ENCODE measurements at regions not wholly inside any gene's neighbourhood (a gene's known extent, or its start where the extent isn't known, plus 50 kb on each side); places are given as distances from the start of the nearest gene placed in this dataset.

DNA sequence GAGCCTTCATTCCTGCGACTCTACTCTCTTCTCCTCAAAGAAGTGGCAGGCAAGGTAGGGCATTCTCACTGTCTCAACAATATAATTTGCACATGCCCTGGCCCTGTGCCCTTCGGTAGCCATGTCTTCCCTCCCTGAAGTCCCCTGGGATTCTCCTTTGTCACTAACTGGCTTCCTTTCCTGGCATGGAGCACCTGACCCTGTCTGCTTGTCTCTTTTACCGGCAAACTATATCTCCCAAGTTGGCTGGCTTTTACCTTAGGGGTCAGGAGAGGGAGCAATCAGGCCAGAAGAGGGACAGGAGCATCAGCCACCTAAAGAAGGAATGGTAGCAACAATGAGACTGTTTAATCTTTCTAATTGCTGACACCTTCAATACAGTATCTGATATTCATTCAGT, 51.9 kb upstream of the RMDN2 start:
- no peaks in the 10 kb centered on the region for H3K4me1 ChIP-seq (ENCODE audit: control insufficient read depth in 1 of 2, insufficient read depth in 2 of 2, low read length in 2 of 2)
- no peaks in the 10 kb centered on the region for H4K20me1 ChIP-seq (ENCODE audit: insufficient read depth)
- no peaks in the 10 kb centered on the region for H3K36me3 ChIP-seq (ENCODE audit: control insufficient read depth in 1 of 2, insufficient read depth in 2 of 2, low read length in 2 of 2)
- no peaks in the 10 kb centered on the region for H3K9me3 ChIP-seq (ENCODE audit: control insufficient read depth in 1 of 2, insufficient read depth in 1 of 2, low read depth in 1 of 2, low read length in 2 of 2)
- ATAC-seq (no peak; the same call in 1 of the 2 replicates), DNase-seq (ENCODE audit: low read depth, low spot score) (no peak)
- TF ChIP-seq ZNF274 (IDR thresholded peaks at IDR 0.05; ENCODE audit: low read depth, low read length) (no peak), ZBTB33 (IDR thresholded peaks at IDR 0.05; ENCODE audit: extremely low read depth, insufficient replicate concordance, low read length) (no peak), SRF (IDR thresholded peaks at IDR 0.05; ENCODE audit: low read depth) (no peak), RAD21 (IDR thresholded peaks at IDR 0.05; ENCODE audit: low read depth) (no peak), EGR1 (IDR thresholded peaks at IDR 0.05; ENCODE audit: low read depth) (no peak), CBX3 (IDR thresholded peaks at IDR 0.05; ENCODE audit: low read depth) (no peak), POLR2A (IDR thresholded peaks at IDR 0.05; ENCODE audit: borderline replicate concordance, extremely low read depth, insufficient read depth, insufficient read length) (no peak), ELF1 (IDR thresholded peaks at IDR 0.05; ENCODE audit: borderline replicate concordance, low read depth) (no peak)
- H2AFZ ChIP-seq (ENCODE audit: low read depth, low read length, poor library complexity, severe bottlenecking), result no peak overlapping the region
- ChIA-PET POLR2A (no interaction called here), RAD21 (ENCODE audit: low non-redundant PET in 1 of 2, low total read pairs in 2 of 2, uncharacterized antibody in 2 of 2, unreplicated experiment in 2 of 2) (no interaction called here), CTCF (interaction anchor here (0.7 kb wide), 1 partner anchor 107 kb away, joined by 3 read pairs; no protein-coding TSS in a partner anchor)
- H3K4me3 ChIP-seq (replicated peaks in 1 of 2; ENCODE audit: low read depth in 1 of 2, low read length in 2 of 2), result no peak overlapping the region
- H3K27ac ChIP-seq (ENCODE audit: low read depth, low read length), result no peak overlapping the region
- no peaks in the 10 kb centered on the region for H3K9me2 ChIP-seq (ENCODE audit: insufficient read depth)
- intact Hi-C loops (cut with micrococcal nuclease), result loop anchor here (10.0 kb wide), 1 partner anchor 588 kb away; no protein-coding TSS in a partner anchor
- H3K27me3 ChIP-seq (ENCODE audit: insufficient read depth, low read length), result no peaks in the 10 kb centered on the region
- no peak overlapping the region for H3K4me2 ChIP-seq (ENCODE audit: low read length)
- no TSS peak for BruUV-seq (replicated peaks)
- H3K9ac ChIP-seq (ENCODE audit: low read length), result no peak overlapping the region
- no peaks in the 10 kb centered on the region for H3K79me2 ChIP-seq (ENCODE audit: insufficient read depth, low read length)

- no peaks in the 10 kb centered on the region for H3K36me3 ChIP-seq (ENCODE audit: control insufficient read depth in 1 of 2, insufficient read depth in 2 of 2, low read length in 2 of 2)
- DNase-seq (ENCODE audit: low read depth, low spot score) (no peak), ATAC-seq (no peak)
- RAD21 ChIA-PET (ENCODE audit: low non-redundant PET in 1 of 2, low total read pairs in 2 of 2, uncharacterized antibody in 2 of 2, unreplicated experiment in 2 of 2), result no interaction called here
- H3K79me2 ChIP-seq (ENCODE audit: insufficient read depth, low read length), result no peaks in the 10 kb centered on the region
- H3K4me2 ChIP-seq (ENCODE audit: low read length), result no peak overlapping the region
- no peaks in the 10 kb centered on the region for H3K27me3 ChIP-seq (ENCODE audit: insufficient read depth, low read length)
- no peak for TF ChIP-seq ZFX (IDR thresholded peaks at IDR 0.05)
- POLR2A ChIA-PET, result no interaction called here
- BruUV-seq (replicated peaks), result no TSS peak
- no peak overlapping the region for H3K27ac ChIP-seq (ENCODE audit: low read depth, low read length)
- H3K9me2 ChIP-seq (ENCODE audit: insufficient read depth), result no peaks in the 10 kb centered on the region
- H3K9ac ChIP-seq (ENCODE audit: low read length), result no peak overlapping the region
- CTCF ChIA-PET, result interaction anchor here (0.6 kb wide), 1 partner anchor 459 kb away, joined by 3 read pairs; no protein-coding TSS in a partner anchor
- no peak overlapping the region for H3K4me3 ChIP-seq (replicated peaks in 1 of 2; ENCODE audit: low read depth in 1 of 2, low read length in 2 of 2)
- H4K20me1 ChIP-seq (ENCODE audit: insufficient read depth), result no peaks in the 10 kb centered on the region
- H2AFZ ChIP-seq (ENCODE audit: low read depth, low read length, poor library complexity, severe bottlenecking), result no peak overlapping the region
- intact Hi-C loops (cut with micrococcal nuclease), result loop anchor here (10.0 kb wide), 1 partner anchor 589 kb away; no protein-coding TSS in a partner anchor
- H3K4me1 ChIP-seq (ENCODE audit: control insufficient read depth in 1 of 2, insufficient read depth in 2 of 2, low read length in 2 of 2), result no peaks in the 10 kb centered on the region
- H3K9me3 ChIP-seq (ENCODE audit: control insufficient read depth in 1 of 2, insufficient read depth in 1 of 2, low read depth in 1 of 2, low read length in 2 of 2), result no peaks in the 10 kb centered on the region
Measured at GRCh38 chr2:37873749-37874330, 51.2 kb upstream of the RMDN2 start.

Data from HCT116 (cell line).